ENCODE measurements at regions not wholly inside any gene's neighbourhood (a gene's known extent, or its start where the extent isn't known, plus 50 kb on each side); places are given as distances from the start of the nearest gene placed in this dataset.

- TF ChIP-seq, protein P1, sequence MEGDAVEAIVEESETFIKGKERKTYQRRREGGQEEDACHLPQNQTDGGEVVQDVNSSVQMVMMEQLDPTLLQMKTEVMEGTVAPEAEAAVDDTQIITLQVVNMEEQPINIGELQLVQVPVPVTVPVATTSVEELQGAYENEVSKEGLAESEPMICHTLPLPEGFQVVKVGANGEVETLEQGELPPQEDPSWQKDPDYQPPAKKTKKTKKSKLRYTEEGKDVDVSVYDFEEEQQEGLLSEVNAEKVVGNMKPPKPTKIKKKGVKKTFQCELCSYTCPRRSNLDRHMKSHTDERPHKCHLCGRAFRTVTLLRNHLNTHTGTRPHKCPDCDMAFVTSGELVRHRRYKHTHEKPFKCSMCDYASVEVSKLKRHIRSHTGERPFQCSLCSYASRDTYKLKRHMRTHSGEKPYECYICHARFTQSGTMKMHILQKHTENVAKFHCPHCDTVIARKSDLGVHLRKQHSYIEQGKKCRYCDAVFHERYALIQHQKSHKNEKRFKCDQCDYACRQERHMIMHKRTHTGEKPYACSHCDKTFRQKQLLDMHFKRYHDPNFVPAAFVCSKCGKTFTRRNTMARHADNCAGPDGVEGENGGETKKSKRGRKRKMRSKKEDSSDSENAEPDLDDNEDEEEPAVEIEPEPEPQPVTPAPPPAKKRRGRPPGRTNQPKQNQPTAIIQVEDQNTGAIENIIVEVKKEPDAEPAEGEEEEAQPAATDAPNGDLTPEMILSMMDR (conservative IDR thresholded peaks at IDR 0.05; ENCODE audit: low read depth, low read length): no peak
- TF ChIP-seq EZH2 (IDR thresholded peaks at IDR 0.05; ENCODE audit: low read length, unreplicated experiment): no peak
These were observed 193.5 kb upstream of the SAMSN1 start for GRCh38 chr21:14739590-14739989.
